BJ (cell line): ENCODE measurements at regions not wholly inside any gene's neighbourhood (a gene's known extent, or its start where the extent isn't known, plus 50 kb on each side); places are given as distances from the start of the nearest gene placed in this dataset.
"Not testable (repeated sequence)": the region's sequence is repeated elsewhere in the genome, so short reads cannot be mapped to it uniquely, and the experiment has no call there.

Source experiments
- CTCF ChIA-PET: fragments of 350-600 bp; formaldehyde crosslinking; extraction: SDS; loops from one replicate; lab custom pipeline; 2021; ENCODE audit warnings: antibody characterized with exemption, inconsistent platforms; lab: Yijun Ruan, JAX
- POLR2A ChIA-PET: fragments of 300-600 bp; sonication (Branson Sonifier 250); formaldehyde crosslinking; extraction: SDS; loops from one replicate; lab custom pipeline; 2021; ENCODE audit warnings: antibody characterized with exemption; lab: Charles Lee
- DNase-seq: peaks from one replicate; pipeline ENCODE4 v3.0.0-alpha.2; 2011; ENCODE audit warnings: low read depth
- H3K27me3 ChIP-seq: 2 replicates; pipeline ENCODE4 v1.6.0; 2011; ENCODE audit warnings: low read length; ENCODE audit not compliant: control insufficient read depth, insufficient read depth
- H3K36me3 ChIP-seq: 2 replicates; pipeline ENCODE4 v1.5.1; 2011; ENCODE audit warnings: low read length; ENCODE audit not compliant: control insufficient read depth, insufficient read depth
- H3K4me3 ChIP-seq: 2 replicates; pipeline ENCODE4 v1.5.1; 2011; ENCODE audit warnings: low read depth, mild to moderate bottlenecking, control low read depth, low read length
- TF ChIP-seq, protein P1 (sequence below): IDR thresholded peaks from 2 replicates; pipeline ENCODE4 v1.5.1; 2011; ENCODE audit warnings: low read depth, mild to moderate bottlenecking, control low read depth, inconsistent platforms, low read length, moderate library complexity; ENCODE audit not compliant: insufficient read depth

DNA sequence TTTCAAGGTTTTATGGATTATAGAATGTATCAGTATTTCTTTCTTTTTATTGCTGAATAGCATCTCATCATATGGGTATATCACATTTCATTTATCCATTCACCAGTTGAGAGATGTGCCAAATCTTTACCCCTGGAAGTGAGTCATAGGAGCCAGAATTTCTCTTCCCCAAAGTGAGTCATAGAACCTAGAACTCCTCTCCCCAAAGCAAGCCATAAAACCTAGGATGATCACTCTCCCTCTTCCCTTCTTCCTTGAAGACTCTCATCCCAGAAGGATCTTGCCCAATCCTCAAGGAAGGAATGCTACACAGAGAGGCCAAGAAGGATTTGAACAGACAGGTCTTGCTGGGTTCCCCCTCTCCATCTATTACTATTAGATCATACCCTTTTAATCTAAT, 199.9 kb downstream of the EVX1 start:
- Histone ChIP-seq H3K27me3 (no peaks in the 10 kb centered on the region), H3K36me3 (no peaks in the 10 kb centered on the region), H3K4me3 (no peak overlapping the region)
- TF ChIP-seq, protein P1, sequence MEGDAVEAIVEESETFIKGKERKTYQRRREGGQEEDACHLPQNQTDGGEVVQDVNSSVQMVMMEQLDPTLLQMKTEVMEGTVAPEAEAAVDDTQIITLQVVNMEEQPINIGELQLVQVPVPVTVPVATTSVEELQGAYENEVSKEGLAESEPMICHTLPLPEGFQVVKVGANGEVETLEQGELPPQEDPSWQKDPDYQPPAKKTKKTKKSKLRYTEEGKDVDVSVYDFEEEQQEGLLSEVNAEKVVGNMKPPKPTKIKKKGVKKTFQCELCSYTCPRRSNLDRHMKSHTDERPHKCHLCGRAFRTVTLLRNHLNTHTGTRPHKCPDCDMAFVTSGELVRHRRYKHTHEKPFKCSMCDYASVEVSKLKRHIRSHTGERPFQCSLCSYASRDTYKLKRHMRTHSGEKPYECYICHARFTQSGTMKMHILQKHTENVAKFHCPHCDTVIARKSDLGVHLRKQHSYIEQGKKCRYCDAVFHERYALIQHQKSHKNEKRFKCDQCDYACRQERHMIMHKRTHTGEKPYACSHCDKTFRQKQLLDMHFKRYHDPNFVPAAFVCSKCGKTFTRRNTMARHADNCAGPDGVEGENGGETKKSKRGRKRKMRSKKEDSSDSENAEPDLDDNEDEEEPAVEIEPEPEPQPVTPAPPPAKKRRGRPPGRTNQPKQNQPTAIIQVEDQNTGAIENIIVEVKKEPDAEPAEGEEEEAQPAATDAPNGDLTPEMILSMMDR, result no peak
- no peak for DNase-seq
- POLR2A ChIA-PET, result interaction anchor here (0.7 kb wide), 1 partner anchor 246 kb away, joined by 4 read pairs; no protein-coding TSS in a partner anchor
- CTCF ChIA-PET, result interaction anchor here (1.0 kb wide), 1 partner anchor 11 kb away, joined by 3 read pairs; no protein-coding TSS in a partner anchor

DNA sequence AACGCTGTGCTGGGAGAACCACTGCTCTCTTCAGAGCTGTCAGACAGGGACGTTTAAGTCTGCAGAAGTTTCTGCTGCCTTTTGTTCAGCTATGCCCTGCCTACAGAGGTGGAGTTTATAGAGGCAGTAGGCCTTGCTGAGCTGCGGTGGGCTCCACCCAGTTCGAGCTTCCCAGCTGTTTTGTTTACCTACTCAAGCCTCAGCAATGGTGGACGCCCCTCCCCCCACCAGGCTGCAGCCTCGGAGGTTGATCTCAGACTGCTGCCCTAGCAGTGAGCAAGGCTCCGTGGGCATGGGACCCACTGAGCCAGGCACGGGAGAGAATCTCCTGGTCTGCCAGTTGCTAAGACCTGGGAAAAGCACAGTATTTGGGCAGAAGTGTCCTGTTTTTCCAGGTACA, 206.4 kb downstream of the EVX1 start:
- H3K36me3 ChIP-seq, H3K4me3 ChIP-seq, CTCF ChIA-PET, DNase-seq, POLR2A ChIA-PET, H3K27me3 ChIP-seq: not testable (repeated sequence)

DNA sequence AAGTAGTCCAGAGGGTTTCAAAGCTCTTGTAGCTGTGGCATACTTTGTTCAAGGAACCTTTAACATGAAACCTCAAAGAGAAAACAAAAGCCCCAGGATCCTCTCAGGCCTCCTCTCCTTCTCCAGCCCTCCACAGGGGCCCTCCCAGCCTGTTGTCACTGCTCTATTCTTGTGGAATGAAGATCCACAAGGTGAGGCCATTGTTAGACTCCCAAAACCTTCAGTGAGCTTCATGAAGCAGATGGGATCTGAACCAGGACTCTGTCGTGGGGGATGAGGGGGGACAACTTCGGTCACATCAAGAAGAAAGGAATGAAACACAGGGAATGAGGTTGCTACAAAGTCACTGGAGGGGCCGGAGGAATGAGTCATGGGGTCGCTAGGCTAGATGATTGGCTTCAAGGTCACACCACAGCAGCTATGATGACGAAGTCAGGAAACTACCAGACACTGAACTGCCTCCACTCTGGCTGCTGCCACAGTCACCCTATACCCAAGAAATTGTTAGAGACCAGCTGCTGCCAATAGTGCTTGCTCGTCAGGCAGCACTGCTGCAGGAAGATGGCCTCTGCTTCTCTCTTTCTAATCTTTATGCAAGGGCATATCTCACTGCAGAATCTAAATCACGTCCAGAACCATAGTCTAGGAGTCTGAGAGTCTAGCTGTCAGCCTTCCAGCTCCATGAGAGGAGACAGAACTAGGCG, 208.8 kb downstream of the HIBADH start:
- TF ChIP-seq, protein P1, result no peak
- ChIA-PET POLR2A (no interaction called here), CTCF (interaction anchor here (1.0 to 1.6 kb wide), 2 partner anchors 9 to 12 kb away, joined by 3 to 4 read pairs; no protein-coding TSS in a partner anchor)
- H3K36me3 ChIP-seq, result no peaks in the 10 kb centered on the region
- DNase-seq, result no peak
- H3K27me3 ChIP-seq, result no peaks in the 10 kb centered on the region
- no peak overlapping the region for H3K4me3 ChIP-seq

GRCh38 chr7:27457120-27457519, 205.6 kb downstream of the HIBADH start:
- DNase-seq, POLR2A ChIA-PET, H3K4me3 ChIP-seq, H3K36me3 ChIP-seq, CTCF ChIA-PET, H3K27me3 ChIP-seq: not testable (repeated sequence)

DNA sequence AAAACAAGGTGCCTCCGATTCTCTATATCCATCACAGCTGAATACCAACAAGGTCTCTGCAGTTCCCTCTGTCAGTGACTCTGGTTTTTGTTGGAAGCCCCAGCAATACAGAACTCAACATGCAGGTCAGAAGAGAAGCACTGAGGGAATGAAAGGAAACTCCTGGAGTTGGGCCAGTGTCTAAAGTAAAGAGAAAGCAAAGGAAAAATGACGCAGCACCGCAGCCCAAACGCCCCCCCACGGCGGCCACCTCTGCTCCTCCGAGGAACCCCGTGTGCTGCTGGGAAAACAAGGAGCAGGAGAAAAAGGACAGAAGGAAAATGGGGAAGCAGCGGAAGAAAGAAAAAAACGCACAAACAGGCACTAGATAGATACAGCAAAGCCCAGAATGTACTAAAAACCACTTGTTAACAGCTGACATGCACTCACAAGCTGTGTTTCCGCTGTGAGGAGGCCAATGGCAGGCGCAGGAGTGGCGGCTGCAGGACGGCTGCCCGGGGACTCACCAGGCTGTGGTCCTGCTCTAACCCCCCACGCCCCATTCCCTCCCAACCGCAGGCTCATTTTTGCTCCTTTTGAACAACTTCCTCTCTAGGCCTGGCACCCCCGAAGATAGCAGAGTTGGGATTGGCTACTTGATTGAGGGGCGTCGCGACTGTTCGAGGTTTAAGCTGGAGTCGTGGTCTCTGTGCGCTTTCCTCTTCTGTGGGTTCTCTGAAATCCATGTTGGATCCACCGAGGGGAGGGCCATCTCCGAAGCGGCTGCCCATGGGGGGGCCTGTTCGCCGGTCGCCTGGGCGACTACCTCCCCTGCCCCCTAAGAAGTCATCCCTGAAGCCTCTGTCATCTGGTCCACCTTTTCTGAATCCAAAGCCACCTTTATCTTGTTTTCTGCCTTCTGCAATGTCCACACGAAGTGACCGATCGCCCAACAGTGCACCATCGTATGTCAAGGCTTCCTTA, 204.8 kb downstream of the HIBADH start:
- POLR2A ChIA-PET, H3K36me3 ChIP-seq, CTCF ChIA-PET, H3K27me3 ChIP-seq, DNase-seq, H3K4me3 ChIP-seq: not testable (repeated sequence)

DNA sequence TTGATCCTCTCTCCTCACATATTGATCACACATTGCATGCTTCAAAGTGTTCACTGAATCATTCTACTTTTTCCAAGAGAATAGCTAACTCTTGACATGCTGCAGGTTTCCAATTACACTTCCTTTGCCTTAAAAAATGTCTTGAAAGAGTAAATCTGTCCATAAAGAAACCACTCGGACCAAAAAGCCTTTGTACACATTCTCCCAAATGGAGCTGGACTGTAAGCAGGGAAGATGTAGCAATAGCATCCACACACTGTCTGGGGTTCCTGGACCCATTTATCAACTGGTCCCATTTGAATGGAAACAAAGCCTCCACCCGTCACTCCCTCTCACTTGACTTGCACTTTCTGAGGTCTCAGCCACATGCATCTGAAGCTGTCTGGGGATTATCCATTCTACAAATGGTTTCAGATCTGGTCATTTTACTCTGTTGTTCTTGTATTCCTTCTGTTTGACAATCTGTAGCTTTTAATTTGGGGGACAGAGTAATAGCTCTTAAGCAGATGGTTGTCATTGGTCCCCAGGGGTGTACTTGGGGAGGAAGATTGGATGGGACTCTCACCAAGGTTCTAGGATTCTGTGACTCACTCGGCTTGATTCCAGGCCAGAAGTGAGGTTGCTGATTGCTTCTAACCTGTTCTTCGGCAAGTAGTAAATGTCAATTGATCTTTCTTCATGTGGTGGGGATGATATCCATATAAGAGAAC, 203.5 kb downstream of the HIBADH start:
- DNase-seq, result no peak
- ChIA-PET CTCF (no interaction called here), POLR2A (no interaction called here)
- Histone ChIP-seq H3K27me3 (no peaks in the 10 kb centered on the region), H3K36me3 (no peaks in the 10 kb centered on the region), H3K4me3 (no peak overlapping the region)
- TF ChIP-seq, protein P1, result no peak
